GM18951 (cell line): ENCODE measurements at regions not wholly inside any gene's neighbourhood (a gene's known extent, or its start where the extent isn't known, plus 50 kb on each side); places are given as distances from the start of the nearest gene placed in this dataset.

Experiments used
- POLR2A ChIP-seq: IDR thresholded peaks from 4 replicates; pipeline ENCODE4 v1.6.1; 2011; ENCODE audit warnings: mild to moderate bottlenecking; ENCODE audit not compliant: insufficient read length, insufficient read depth; ENCODE audit errors: extremely low read depth
- in situ Hi-C: fragments of 300-500 bp; cut with MboI; formaldehyde crosslinking; loops from one replicate; pipeline ENCODE4 v1.12.0; 2022; ENCODE audit warnings: low sequenced_read_pairs, mixed read lengths, inconsistent platforms; ENCODE audit not compliant: unreplicated experiment

GRCh38 chr12:92987362-92987761 lies 58.3 kb upstream of the EEA1 start:
- in situ Hi-C loops: loop anchor here (10.0 kb wide), 2 partner anchors 203 to 427 kb away; no protein-coding TSS in a partner anchor
- no peak for TF ChIP-seq POLR2A

GRCh38 chr12:92987846-92988621 lies 58.9 kb upstream of the EEA1 start:
- TF ChIP-seq POLR2A: peak; percentile 45
- in situ Hi-C loops: loop anchor here (10.0 kb wide), 2 partner anchors 203 to 427 kb away; no protein-coding TSS in a partner anchor

- no peak for TF ChIP-seq POLR2A
- in situ Hi-C loops: loop anchor here (10.0 kb wide), 2 partner anchors 204 to 426 kb away; no protein-coding TSS in a partner anchor
Observed at GRCh38 chr12:92988622-92989130, 59.6 kb upstream of the EEA1 start.

GRCh38 chr12:92989715-92990484 lies 60.8 kb upstream of the EEA1 start:
- in situ Hi-C loops: loop anchor here (10.0 kb wide), 2 partner anchors 205 to 425 kb away; no protein-coding TSS in a partner anchor
- TF ChIP-seq POLR2A: no peak

GRCh38 chr12:92991134-92991533 lies 62.0 kb upstream of the EEA1 start:
- in situ Hi-C loops: no loop called here
- TF ChIP-seq POLR2A: no peak

- TF ChIP-seq POLR2A: no peak
- in situ Hi-C loops: no loop called here
Observed at GRCh38 chr12:92992041-92992440, 62.9 kb upstream of the EEA1 start.

GRCh38 chr12:92993259-92993658 lies 64.2 kb upstream of the EEA1 start:
- in situ Hi-C loops: no loop called here
- no peak for TF ChIP-seq POLR2A

GRCh38 chr12:92995258-92995903 lies 66.3 kb upstream of the EEA1 start:
- in situ Hi-C loops: no loop called here

GRCh38 chr12:93000026-93000425 lies 70.9 kb upstream of the EEA1 start:
- in situ Hi-C loops: no loop called here

More at GRCh38 chr12:92995258-92995903, 66.3 kb upstream of the EEA1 start:
- TF ChIP-seq POLR2A: no peak

GRCh38 chr12:93001407-93001806 lies 72.3 kb upstream of the EEA1 start:
- in situ Hi-C loops: no loop called here
- no peak for TF ChIP-seq POLR2A

More at GRCh38 chr12:93000026-93000425, 70.9 kb upstream of the EEA1 start:
- TF ChIP-seq POLR2A: no peak

- in situ Hi-C loops: no loop called here
- no peak for TF ChIP-seq POLR2A
Observed at GRCh38 chr12:93002293-93003054, 73.4 kb upstream of the EEA1 start.

- in situ Hi-C loops: no loop called here
- TF ChIP-seq POLR2A: no peak
Observed at GRCh38 chr12:93003531-93004239, 74.6 kb upstream of the EEA1 start.

- in situ Hi-C loops: no loop called here
Observed at GRCh38 chr12:93005928-93006392, 76.9 kb upstream of the EEA1 start.

More at GRCh38 chr12:93005928-93006392, 76.9 kb upstream of the EEA1 start:
- no peak for TF ChIP-seq POLR2A
